Fibroblast of mammary gland (primary cell): ENCODE measurements at regions not wholly inside any gene's neighbourhood (a gene's known extent, or its start where the extent isn't known, plus 50 kb on each side); places are given as distances from the start of the nearest gene placed in this dataset.

ENCODE experiments used
- DNase-seq: peaks from one replicate; pipeline ENCODE4 v3.0.0-alpha.2; 2010; ENCODE audit warnings: low read depth
- H3K4me3 ChIP-seq: 2 replicates; pipeline ENCODE4 v1.5.1; 2011; ENCODE audit warnings: low read depth, mild to moderate bottlenecking, low read length, moderate library complexity; ENCODE audit not compliant: control insufficient read depth
- TF ChIP-seq, protein P1 (sequence below): conservative IDR thresholded peaks from 2 replicates; pipeline ENCODE4 v1.5.1; 2011; ENCODE audit warnings: low read depth, low read length, inconsistent platforms; ENCODE audit not compliant: control insufficient read depth, insufficient read depth

DNA sequence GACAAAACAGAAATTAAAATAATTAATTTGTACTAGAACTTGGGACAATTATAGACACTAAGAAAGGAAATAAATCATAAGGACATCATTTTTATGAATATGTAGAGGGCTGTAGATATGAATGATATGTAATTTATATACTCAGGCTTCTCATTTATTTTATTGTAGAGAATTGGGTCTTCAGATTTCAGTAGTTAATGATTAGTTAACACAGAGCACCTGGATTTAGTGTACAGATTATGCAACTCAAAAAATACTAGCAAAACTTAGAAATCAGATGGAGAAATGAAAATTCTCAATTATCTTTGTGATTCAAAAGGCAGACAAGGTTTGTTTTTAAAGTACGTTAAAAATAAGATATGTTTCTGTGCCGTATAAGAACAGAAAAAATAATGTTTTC, 1311.7 kb upstream of the SLC39A10 start:
- no peak for DNase-seq
- no peak overlapping the region for H3K4me3 ChIP-seq
- TF ChIP-seq, protein P1, sequence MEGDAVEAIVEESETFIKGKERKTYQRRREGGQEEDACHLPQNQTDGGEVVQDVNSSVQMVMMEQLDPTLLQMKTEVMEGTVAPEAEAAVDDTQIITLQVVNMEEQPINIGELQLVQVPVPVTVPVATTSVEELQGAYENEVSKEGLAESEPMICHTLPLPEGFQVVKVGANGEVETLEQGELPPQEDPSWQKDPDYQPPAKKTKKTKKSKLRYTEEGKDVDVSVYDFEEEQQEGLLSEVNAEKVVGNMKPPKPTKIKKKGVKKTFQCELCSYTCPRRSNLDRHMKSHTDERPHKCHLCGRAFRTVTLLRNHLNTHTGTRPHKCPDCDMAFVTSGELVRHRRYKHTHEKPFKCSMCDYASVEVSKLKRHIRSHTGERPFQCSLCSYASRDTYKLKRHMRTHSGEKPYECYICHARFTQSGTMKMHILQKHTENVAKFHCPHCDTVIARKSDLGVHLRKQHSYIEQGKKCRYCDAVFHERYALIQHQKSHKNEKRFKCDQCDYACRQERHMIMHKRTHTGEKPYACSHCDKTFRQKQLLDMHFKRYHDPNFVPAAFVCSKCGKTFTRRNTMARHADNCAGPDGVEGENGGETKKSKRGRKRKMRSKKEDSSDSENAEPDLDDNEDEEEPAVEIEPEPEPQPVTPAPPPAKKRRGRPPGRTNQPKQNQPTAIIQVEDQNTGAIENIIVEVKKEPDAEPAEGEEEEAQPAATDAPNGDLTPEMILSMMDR: no peak

DNA sequence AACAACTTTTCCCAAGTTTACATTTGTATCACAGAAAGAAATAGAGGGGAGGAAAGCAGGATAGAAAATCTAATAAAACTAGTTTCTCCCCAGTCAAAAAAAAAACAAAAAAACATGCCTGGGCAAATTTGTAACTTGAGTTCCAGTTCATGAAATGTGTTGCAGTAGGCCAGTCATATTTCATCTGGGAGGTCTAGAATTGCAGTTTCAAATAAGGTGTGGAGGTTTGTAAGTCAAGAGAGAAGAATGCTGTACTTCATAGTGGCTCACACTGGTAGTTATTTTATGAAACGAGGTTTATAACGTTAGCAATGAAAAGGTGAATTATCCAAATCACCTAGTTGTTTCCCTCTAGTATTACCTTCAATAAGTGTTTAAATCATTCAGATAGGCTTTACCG, 1313.9 kb upstream of the SLC39A10 start:
- no peak overlapping the region for H3K4me3 ChIP-seq
- TF ChIP-seq, protein P1: no peak
- DNase-seq: no peak

DNA sequence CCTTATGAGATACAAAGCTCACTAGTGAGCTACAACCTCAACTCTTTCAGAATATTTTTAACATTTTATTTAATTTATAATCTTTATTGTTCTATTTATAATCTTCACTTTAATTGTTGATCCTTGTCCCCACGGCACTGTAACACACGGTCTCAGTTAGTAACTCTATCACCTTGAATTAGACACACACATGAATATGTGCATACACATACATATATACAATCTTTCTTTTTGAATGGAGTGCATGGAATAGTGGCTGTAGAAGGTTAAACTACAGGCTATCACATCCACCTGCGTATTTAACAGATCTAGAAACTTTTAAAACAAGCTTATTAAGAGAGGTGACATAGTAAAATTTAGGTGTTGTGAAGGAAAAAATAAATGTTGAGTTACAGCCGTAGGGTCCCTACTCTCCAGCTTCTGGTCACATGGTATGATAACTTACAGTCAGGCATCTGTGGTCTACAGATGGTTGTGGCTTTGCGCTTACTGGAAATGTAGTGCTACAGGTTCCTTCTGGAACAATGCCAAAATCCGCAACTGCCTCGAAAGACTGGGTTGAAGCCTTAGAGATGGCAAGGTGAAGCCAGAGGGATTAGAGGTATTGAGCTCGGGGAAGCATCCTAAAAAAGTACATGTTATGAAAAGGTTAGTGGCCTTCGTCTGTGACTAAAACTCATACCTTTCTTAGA, 1324.1 kb upstream of the SLC39A10 start:
- no peak overlapping the region for H3K4me3 ChIP-seq
- DNase-seq: no peak
- TF ChIP-seq, protein P1: no peak

DNA sequence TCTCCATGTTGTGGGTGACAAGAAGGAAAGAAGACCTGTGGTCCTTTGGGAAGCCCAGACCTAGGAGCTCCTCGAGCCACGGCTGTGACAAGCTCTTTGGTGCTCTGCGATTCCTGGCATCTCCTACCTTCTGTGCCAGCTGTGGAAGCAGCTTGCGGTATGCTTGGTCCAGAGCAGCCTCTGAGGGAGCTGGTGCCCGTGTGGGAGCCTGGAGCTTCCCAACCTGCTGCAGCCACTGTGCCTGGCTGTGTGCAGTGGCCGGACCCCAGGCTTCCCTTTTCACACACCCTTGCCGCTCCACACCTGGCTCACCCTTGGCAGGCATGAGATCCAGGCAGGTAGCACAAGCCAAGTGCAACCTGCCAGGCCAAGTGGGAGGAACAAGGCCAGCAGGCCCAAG, 1328.6 kb upstream of the SLC39A10 start:
- no peak overlapping the region for H3K4me3 ChIP-seq
- DNase-seq: no peak
- TF ChIP-seq, protein P1: no peak

DNA sequence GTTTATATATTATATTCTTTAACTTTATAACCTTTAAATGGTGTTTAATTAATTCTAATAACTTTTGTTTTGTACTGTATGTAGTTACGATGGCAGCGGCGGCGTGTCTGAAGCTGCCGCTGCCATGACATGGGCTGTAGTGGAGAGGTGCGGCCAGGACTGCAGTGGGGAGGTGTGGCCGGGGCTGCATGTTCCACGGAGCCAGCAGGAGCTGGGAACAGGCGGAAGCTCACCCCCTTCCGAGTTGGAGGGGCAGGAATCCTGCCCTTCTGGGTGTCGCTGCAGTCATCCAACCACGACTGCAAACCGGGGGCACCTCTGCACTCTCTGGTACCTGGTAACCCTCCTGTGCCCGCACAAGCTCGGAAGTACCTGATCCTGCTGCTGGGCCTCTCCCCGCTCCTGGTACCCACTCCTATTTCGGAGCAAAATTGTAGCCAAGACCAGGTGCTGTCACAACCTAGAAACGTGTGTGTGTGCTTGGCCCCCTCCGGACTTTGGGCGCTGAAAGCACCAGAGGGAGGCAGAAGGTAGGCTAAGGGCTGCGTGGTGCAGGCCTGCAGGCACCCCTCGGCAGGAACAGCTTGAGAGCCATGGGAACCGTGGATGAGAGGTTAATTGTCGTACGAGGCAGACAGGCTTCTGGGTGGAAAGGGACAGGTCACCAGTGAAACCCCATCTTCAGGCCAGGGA, 1329.7 kb upstream of the SLC39A10 start:
- TF ChIP-seq, protein P1: no peak
- no peak overlapping the region for H3K4me3 ChIP-seq

DNA sequence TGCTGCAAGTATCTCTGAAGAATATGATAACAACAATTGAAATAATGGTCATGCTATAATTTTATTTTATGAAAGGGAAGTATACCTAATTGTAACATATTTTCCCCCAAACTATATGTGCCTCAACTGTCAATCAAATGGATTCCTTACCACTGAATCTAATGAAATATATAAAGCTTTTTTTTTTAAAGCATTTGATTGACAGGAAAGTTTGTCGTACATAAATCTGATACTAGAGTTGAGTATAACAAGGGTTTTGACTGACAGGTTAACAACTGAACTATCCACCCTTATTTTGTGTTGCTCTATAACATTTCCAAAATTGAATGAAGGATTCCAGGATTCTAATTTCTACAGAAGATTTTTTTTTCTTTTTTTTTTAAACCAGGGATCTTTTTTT, 1333.3 kb upstream of the SLC39A10 start:
- no peak overlapping the region for H3K4me3 ChIP-seq
- TF ChIP-seq, protein P1: no peak
- DNase-seq: no peak

More for the DNA sequence above, 1329.7 kb upstream of the SLC39A10 start:
- DNase-seq: no peak
